GM18870 (cell line): ENCODE measurements at regions not wholly inside any gene's neighbourhood (a gene's known extent, or its start where the extent isn't known, plus 50 kb on each side); places are given as distances from the start of the nearest gene placed in this dataset.

Source experiments
- ATAC-seq: cut with Tn5 transposase; IDR thresholded peaks from one replicate; pipeline ENCODE4 v1.9.1; 2021; ENCODE audit warnings: moderate library complexity; ENCODE audit not compliant: unreplicated experiment

DNA sequence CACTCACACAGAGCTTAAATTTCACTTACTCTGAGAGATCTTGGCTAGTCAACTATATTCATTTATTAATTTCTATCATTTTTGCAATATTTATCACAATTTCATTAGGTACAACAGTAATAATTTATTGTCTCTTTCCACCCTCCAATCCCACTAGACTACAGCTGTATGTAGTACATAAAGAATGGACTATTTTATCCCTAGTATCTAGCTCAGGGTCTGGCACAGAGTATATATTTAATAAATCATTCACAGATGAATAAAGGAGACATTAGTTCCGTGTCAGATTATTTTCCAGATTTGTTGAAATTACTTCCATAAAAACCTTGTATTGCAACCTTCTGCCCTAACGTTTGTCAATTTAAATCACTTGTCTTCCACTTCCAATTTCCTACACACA, 1781.1 kb upstream of the SEL1L start:
- no peak for ATAC-seq

DNA sequence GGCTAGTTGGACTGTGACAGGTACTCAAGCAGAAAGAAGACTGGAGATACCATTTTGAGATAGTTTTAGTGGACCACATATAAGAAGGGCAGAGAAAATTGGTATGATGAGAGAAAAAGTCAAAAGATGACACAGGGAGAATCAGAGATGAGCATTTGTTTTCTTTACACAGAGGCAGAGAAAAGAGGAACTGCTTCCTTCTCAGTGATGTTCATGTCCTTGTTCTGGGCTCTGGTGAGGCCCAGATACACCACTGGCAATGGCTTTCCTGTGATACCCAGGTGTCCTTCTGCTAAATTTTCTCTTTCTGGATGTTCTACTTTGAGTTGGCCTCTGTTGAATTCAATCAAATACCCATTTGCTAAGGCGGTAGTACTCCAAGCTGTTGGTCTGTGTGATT, 1782.7 kb upstream of the SEL1L start:
- ATAC-seq, result no peak

DNA sequence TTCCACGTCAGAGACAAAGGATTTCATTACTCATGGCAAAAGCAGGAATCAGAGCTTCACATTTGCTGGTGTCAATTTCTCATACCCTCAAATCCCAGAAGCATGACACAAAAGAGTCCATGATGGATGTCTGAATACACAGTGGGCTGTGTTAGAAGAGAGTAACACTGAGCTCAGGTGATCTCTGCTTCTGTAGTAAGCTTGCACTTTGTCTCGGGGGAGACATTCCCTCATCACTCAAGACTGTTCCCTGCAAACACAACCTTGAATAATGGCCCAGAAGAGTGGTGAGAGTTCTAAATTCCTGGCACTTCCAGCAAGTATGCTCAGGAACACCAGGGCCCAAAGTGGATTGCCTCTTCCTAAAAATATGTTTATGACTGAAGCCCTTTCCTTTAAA, 1787.2 kb upstream of the SEL1L start:
- no peak for ATAC-seq

DNA sequence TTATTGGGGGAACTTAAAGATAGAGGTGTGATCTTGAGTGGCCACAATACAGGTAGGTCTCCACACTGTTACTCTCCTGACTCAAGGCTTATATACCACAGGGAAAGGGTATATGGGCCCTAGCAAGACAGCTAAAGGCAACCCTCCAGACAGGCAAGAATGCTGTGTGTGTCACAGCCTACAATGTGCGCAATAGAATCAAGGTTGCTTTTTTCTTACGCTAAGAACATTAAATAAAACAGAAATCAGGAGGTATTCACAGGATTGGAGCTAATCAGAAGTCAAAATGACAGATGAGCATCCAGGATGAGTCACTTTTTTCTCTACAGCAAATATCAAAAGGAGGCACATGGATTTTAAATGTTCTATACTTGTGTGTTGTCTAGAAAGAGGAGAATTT, 1797.9 kb upstream of the SEL1L start:
- ATAC-seq, result no peak

DNA sequence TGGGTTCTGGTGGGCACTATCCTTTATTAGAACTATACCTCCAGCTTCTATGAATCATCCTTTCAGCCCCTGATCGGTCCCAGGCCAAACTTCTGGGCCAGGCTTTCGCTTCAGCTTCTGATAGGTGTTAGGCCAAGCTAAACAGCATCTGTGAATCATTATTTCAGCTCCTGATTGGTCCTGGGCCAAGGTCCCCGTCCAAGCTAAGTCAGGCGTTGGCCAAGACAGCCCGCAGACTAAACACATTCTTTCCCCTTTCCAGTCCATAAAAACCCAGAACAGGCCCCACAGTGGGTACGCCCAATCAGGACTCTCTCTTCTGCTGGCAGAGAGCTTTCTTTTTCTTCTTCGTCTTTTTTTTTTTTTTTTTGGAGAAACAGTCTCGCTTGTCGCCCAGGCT, 1808.9 kb upstream of the SEL1L start:
- ATAC-seq, result no peak

DNA sequence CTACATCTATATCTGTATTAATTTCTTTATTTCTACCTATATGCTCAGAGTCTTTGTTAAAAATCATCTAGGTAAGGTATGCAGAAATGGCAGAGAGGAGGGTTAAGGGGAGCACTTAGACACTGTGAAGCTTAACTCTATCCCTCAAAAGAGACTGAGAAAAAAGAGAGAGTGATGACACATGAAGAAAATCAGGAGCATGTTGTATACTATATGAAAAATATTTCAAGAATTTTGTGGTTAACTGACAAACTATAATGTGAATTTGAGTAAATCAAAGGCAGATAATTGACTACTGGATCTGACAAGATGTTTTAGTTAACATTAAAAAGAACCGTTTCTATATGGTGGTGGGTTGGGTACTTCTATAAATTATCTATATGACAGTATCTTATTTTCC, 1814.2 kb upstream of the SEL1L start:
- ATAC-seq, result no peak

DNA sequence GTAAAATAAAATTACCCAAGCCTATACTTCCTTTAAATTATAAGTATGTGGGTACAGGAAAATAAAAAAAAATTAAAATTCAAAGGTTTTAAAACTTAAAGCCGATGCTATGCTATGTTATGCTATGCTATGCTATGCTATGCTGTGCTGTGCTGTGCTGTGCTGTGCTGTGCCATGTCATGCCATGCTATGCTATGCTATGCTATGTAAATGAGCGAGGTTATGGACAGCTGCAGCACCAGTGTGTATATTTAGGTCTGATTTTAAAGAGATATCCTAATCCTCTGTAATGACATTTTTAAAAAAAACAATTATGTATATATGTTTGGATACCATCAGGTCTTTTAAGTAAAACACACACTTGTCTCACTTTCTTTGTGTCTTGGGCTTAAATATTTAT, 1822.0 kb upstream of the SEL1L start:
- no peak for ATAC-seq

DNA sequence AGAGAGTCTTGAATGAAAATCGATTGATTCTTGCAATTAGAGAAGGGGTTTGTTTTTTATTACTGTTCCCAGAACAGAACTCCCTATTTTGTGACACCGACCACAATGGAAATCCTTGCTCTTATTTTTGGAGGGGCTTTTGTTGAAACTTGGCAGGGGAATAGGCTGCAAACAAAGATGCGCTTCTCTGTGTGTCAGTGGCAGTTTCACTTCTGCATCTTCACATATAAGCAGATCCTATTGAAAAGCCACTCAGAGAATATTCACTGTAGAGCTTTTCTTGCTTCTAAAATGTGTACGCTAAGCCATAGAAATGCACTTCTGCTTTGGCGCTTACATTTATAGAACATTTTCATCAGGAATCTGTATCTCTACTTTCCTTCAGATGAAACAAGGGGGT, 1822.4 kb upstream of the SEL1L start:
- ATAC-seq, result no peak

DNA sequence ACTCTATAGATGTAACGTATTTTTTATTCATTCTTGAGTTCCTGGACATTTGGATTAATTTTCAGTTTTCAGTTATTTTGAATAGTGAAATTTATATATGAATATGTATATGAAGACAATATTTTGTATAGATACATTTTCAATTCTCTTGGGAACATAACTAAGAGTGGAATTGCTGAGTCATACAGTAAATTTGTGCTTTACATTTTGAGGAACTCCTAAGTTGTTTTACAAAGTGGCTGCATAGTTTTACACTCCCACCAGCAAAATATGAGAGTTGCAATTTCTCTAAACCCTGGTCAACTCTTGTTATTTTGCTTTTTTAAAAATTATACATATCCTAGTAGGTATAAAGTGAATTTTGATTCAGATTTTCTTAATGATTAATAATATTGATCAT, 1838.6 kb upstream of the SEL1L start:
- no peak for ATAC-seq

DNA sequence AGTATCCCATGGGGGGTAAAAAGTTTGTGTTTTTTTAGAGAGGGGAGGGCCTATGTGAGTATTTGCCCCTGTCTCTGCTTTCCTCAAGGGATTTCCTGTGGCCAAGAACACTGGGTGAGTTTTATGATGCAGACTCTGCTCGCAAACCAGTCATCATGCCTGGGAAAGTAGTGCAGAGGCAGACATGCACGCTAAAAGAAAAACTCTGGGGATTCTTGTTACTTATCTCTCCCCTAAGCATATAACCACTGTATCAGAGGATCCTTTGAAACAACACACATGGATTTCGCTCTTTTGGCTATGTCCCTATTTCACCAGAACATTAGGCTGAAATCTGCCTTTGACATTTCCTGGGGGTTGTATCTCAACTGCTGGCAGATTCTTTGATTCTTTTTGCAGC, 1845.8 kb upstream of the SEL1L start:
- no peak for ATAC-seq

DNA sequence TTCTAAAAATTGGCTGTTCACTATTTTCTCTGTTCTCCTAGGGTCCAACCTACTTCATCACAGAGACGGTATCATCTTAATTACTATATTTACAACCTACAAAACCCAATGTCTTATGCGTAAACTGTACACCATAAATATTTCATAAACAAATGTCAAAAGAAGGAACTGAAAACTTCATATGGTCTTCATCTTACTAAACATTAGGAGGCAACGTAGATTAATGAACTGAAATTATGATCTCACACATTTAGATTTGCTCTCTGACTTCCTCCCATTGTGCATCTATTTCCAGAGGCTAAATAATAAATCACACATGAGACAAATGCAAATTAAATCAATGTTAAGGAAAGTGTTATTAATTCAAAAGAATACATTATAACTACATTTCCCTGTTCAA, 1850.6 kb upstream of the SEL1L start:
- no peak for ATAC-seq

DNA sequence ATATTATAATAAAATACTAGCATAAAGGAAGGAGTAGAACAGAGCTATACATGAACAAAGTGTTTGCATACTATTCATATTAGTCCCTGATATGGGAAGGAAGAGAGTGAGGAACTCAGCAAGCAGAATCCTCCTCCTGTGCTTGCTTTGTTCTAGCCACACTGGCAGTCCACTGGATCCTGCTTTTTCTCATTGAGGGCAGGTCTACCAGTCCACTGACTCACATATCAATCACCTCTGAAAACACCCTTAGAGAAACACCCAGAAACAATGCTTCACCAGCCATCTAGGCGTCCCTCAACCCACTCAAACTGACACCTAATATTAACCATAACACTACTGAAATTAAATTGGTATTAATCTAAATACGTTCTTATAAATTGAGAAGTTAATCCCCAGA, 1861.7 kb upstream of the SEL1L start:
- no peak for ATAC-seq

DNA sequence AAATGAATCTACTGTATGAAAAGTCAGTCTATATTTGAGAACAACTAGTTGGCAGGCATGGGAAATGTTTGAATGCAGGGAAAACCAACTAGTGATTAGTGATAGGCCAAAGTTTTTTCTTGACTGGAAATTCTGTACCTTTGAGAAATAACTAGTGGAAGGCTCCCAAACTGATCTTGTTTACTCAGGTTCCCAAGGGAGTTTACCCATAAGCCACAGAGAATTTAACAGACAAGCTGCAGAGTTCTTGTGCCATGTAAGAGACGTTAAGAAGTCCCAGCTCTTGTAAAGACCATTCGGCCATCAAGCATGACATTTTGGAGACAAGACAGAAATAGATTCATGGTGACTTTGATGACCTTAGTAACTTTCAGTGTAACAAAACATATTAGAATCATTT, 1882.8 kb upstream of the SEL1L start:
- ATAC-seq, result no peak

DNA sequence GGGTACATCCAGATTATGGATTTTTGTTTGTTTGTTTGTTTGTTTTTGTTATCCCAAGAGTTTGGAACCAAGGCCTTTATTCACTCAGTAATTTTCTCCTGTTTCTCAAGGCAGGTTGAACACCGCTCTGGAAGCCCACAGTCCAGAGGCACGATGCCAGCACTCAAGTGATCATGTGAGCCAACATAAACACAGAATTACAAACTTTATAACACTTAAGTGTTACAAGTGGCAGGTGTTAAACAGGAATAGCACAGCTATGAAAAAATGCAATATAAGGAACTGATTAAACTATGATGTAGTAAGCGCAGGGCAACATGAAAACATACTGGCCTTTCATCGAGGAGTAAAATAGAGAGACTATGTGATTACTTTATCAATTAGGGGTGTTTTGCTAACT, 1885.8 kb upstream of the SEL1L start:
- no peak for ATAC-seq

DNA sequence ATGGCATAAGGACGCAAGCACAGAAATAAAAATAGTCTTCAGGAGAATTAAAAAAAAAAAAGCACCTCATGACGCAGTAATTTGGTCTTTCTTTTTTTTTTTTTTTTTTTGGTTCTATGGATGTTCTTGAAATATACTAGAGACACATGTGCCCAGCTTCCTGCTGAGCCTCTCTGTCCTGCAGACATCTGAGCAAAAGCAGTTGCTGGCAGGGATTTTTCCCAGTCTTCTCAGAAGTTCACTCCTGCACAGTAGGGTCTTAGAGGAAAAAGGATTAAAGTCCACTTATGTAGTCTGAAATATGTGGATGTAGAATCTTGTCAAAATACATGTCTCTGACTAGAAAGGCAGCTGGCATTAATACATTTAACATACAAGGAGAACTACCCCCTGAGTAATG, 1888.1 kb upstream of the SEL1L start:
- ATAC-seq, result no peak

DNA sequence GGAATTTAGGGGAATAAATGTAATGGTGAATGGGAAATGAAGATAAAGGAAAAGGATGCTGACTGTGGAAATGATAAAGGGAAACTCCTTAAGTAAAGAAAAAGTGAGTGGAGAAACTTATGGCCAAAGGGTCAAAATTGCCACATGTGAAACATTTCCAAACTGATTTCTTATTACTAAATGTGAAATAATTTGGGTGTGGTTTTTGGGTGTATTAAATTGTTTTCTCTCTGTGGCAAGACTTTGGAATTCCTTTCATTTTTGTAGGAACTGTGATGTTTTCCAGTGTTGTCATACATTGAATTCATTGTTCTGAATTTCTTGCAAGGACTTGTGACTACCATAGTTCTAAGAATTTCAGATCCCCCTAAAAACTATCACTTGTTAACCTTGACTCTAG, 1891.5 kb upstream of the SEL1L start:
- no peak for ATAC-seq

DNA sequence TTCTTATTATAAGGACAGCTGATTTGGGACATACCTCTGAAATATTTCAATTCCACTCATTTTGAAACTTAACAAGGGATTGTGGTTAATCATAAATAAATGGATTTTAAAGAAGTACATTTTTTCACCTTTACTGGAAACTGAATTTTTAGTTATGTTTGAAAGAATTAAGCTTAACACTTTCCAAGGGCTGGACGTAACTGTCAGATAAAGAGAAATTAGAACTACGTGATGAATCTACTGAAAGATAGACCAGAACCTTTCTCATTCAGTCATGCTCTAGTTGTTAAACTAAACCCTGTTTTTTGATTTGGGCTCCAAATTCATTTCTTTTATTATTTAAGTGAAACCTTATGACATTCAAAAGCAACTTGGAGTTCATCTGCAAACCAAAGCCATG, 1892.1 kb upstream of the SEL1L start:
- ATAC-seq, result no peak

DNA sequence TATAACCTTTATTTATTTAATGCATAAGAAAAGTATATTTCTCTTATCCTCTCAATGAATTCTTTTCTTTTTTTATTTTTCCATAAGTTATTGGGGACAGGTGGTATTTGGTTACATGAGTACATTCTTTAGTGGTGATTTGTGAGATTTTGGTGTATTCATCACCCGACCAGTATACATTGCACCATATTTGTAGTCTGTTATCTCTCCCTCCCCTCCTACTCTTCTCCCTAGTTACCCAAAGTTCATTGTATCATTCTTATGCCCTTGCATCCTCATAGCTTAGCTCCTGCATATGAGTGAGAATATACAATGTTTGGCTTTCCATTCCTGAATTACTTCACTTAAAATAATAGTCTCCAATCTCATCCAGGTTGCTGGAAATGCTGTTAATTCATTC, 1900.0 kb upstream of the SEL1L start:
- no peak for ATAC-seq

DNA sequence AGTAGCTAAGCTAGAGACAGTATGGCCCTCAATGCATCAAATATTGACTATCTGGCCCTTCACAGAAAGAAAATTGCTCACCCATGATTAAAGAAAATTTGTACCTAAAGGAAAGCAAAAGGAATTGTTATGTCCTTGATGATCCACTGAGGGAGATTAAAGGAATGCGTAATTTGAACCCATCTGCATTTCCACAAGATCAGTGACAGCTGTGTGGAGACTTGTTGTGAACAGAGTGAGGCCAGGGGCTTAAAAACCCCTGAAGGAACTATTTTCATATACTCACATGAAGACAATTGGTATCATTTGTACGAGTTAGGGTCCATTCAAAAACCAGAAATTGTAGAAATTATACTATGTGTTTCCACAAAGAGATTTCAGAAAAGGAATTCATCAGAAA, 1908.1 kb upstream of the SEL1L start:
- no peak for ATAC-seq

DNA sequence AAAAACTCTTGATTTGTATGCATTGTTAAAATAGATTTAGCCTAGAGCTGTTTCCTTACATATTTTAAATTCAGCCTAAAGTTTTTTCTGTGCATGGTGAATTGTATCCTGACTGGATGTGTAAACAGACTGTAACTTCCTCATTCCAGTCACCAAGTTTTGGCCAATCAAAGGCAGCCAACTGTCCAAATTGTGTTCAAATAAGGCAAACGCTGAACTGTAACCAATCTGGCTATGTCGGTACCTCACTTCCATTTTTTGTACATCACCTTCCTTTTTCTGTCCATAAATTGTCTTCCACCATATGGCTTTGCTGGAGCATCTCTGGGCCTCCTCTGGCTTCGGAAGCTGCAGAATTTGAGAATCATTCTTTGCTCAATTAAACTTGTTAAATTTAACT, 1921.9 kb upstream of the SEL1L start:
- ATAC-seq, result no peak

DNA sequence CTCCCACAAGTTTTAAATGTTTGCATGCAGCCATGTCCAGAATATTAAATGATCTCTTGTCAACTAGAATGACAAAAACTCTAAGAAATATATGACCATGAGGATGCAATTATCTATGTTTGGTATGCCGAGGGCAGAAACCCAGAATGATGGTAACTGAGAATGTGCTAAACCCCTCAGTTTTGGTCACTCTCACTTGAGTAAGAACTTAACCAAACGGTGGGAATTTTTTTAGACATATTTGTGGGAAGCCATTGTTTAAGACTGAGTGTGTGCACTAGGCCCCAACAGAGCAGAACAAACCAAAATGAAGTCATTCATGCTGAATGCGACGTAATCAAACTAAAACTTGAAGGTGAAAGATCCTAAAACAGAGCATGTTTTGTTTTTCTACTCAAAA, 1927.9 kb upstream of the SEL1L start:
- ATAC-seq, result no peak

DNA sequence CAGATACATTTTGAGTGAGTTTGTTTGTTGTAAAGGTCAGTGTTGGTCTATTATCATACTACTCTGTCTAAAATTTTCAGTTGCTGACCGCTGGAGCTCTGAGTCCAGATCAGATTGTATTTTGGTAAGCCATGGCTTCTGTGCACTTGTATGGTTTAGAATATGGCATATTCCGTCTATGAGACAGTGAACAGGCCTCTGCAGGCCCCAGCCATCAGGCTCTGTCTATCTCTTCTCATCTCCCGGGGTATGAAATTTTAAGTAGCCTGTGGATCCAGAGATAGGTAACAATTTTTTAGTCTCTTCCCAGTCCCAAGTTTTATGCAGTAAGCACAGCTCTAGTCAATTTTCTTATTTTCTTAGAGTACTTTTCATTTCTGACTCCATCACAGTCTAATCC, 1929.1 kb upstream of the SEL1L start:
- no peak for ATAC-seq

DNA sequence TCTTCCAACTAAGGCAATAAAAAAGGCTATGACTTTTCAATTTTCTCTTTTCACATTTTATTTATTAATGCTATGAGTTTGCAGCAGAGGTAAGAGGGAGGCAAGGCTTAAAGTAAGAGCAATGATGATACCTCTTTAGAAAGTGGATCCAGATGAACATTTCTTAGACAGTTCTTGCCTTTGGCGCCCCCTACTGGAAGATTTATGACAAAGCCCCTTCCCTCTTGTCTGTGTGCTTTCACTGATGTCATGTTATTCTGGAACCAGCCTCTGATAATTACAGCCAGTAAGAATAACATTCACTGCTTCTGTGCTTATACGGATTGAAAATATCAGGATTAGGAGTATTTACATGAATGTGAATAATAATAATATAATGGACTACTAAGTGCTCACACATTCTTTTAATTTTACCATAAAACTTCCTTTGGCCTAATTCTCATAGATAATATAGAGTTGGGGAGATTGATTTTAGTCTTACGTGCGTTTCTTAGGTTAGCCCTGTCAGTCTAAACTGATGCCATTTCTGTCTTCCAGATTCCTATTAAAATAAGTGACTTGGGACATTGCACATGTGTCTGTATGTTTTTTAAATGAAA, 1929.9 kb upstream of the SEL1L start:
- no peak for ATAC-seq

DNA sequence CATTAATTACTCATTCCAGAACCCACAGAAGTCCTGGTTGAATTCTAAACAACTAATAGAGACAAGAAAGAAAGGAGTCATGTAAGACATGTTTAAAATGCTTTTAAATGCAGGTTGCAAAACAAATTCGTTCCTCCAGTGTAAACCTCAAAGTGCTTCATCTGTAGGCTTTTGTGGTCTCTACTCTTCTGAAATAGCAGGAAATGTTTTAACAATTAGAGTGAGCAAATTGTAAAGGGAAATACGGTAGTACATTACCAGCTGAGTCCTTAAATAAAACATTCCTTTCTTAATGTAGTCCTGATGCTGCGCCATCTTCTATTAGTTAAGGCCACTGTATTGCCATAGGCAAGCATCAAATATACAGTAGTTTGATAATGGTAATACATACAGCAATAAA, 1934.2 kb upstream of the SEL1L start:
- no peak for ATAC-seq
